MM.1S (cell line): ENCODE measurements at regions not wholly inside any gene's neighbourhood (a gene's known extent, or its start where the extent isn't known, plus 50 kb on each side); places are given as distances from the start of the nearest gene placed in this dataset.

ENCODE experiments used
- EZH2 ChIP-seq: fragments of 300-600 bp; sonication (generic); optimal IDR thresholded peaks from 2 replicates; pipeline ENCODE3; 2017; ENCODE audit warnings: low read depth, mild to moderate bottlenecking, antibody characterized with exemption, low read length, mixed read lengths
- EZH2phosphoT487 ChIP-seq: fragments of 300-600 bp; sonication (generic); IDR thresholded peaks from 2 replicates; pipeline ENCODE4 v1.6.1; 2018; ENCODE audit warnings: antibody characterized with exemption, low read length
- TF ChIP-seq, protein P1 (sequence below): fragments of 300-600 bp; sonication (generic); IDR thresholded peaks from 2 replicates; pipeline ENCODE4 v1.5.1; 2016; ENCODE audit warnings: antibody characterized with exemption, low read length, mixed read lengths

DNA sequence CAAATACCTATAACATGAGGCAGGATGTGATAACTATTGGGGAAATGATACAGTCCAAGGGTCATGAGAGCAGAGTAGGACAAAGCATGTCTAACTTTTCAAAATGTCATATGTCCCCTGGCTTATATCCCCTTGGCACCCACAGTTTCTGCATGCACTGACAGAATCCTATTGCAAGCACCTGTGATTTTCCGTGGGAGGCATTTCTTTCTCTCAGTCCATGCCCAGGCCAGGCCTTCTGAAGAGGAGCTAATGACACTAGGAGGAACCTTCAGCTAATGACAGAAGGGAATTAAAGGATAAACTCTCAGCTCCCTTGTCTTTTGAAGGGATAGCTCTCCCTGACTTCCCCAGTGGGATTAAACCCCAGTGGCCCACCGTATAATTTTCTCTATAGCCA lies 249.2 kb downstream of the TTC6 start:
- TF ChIP-seq, protein P1, sequence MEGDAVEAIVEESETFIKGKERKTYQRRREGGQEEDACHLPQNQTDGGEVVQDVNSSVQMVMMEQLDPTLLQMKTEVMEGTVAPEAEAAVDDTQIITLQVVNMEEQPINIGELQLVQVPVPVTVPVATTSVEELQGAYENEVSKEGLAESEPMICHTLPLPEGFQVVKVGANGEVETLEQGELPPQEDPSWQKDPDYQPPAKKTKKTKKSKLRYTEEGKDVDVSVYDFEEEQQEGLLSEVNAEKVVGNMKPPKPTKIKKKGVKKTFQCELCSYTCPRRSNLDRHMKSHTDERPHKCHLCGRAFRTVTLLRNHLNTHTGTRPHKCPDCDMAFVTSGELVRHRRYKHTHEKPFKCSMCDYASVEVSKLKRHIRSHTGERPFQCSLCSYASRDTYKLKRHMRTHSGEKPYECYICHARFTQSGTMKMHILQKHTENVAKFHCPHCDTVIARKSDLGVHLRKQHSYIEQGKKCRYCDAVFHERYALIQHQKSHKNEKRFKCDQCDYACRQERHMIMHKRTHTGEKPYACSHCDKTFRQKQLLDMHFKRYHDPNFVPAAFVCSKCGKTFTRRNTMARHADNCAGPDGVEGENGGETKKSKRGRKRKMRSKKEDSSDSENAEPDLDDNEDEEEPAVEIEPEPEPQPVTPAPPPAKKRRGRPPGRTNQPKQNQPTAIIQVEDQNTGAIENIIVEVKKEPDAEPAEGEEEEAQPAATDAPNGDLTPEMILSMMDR: no peak
- TF ChIP-seq EZH2phosphoT487 (no peak), EZH2 (no peak)
